ENCODE measurements at regions not wholly inside any gene's neighbourhood (a gene's known extent, or its start where the extent isn't known, plus 50 kb on each side); places are given as distances from the start of the nearest gene placed in this dataset.
"Not testable (repeated sequence)": the region's sequence is repeated elsewhere in the genome, so short reads cannot be mapped to it uniquely, and the experiment has no call there.

GRCh38 chr9:19931098-19931890 is 142.5 kb upstream of the SLC24A2 start:
- FAIRE-seq: no peak

GRCh38 chr9:19927560-19927959 is 138.7 kb upstream of the SLC24A2 start:
- FAIRE-seq: no peak

- FAIRE-seq: no peak
Measured at GRCh38 chr9:19926774-19927173, 137.9 kb upstream of the SLC24A2 start.

GRCh38 chr9:19925674-19926503 is 137.1 kb upstream of the SLC24A2 start:
- FAIRE-seq: peak; percentile 90

- FAIRE-seq: no peak
Measured at GRCh38 chr9:19924080-19924479, 135.2 kb upstream of the SLC24A2 start.

GRCh38 chr9:19922476-19923118 is 133.8 kb upstream of the SLC24A2 start:
- FAIRE-seq: no peak

- no peak for FAIRE-seq
Measured at GRCh38 chr9:19920401-19920800, 131.6 kb upstream of the SLC24A2 start.

GRCh38 chr9:19918630-19919029 is 129.8 kb upstream of the SLC24A2 start:
- FAIRE-seq: no peak

- FAIRE-seq: no peak
Measured at GRCh38 chr9:19914044-19914443, 125.2 kb upstream of the SLC24A2 start.

GRCh38 chr9:19913151-19913550 is 124.3 kb upstream of the SLC24A2 start:
- no peak for FAIRE-seq

- no peak for FAIRE-seq
Measured at GRCh38 chr9:19903076-19903475, 114.2 kb upstream of the SLC24A2 start.

GRCh38 chr9:19901586-19901985 is 112.7 kb upstream of the SLC24A2 start:
- no peak for FAIRE-seq

- FAIRE-seq: no peak
Measured at GRCh38 chr9:19896161-19896560, 107.3 kb upstream of the SLC24A2 start.

GRCh38 chr9:19895578-19895977 is 106.7 kb upstream of the SLC24A2 start:
- not testable (repeated sequence) for FAIRE-seq

- FAIRE-seq: no peak
Measured at GRCh38 chr9:19895006-19895405, 106.2 kb upstream of the SLC24A2 start.

GRCh38 chr9:19885608-19886007 is 96.8 kb upstream of the SLC24A2 start:
- no peak for FAIRE-seq

- no peak for FAIRE-seq
Measured at GRCh38 chr9:19879062-19879461, 90.2 kb upstream of the SLC24A2 start.

- no peak for FAIRE-seq
Measured at GRCh38 chr9:19876569-19877316, 87.9 kb upstream of the SLC24A2 start.

GRCh38 chr9:19875291-19875920 is 86.6 kb upstream of the SLC24A2 start:
- no peak for FAIRE-seq

- not testable (repeated sequence) for FAIRE-seq
Measured at GRCh38 chr9:19873188-19873587, 84.4 kb upstream of the SLC24A2 start.

GRCh38 chr9:19870988-19871387 is 82.2 kb upstream of the SLC24A2 start:
- no peak for FAIRE-seq

- FAIRE-seq: no peak
Measured at GRCh38 chr9:19840953-19841352, 52.1 kb upstream of the SLC24A2 start.

Data from islet of Langerhans (tissue), 1 donor.